Mesenchymal stem cell (in vitro differentiated cells and primary cell): ENCODE measurements at regions not wholly inside any gene's neighbourhood (a gene's known extent, or its start where the extent isn't known, plus 50 kb on each side); places are given as distances from the start of the nearest gene placed in this dataset.
A peak's percentile ranks its signal among the peaks of the same experiment; 100 is the strongest.

ENCODE experiments used
- DNase-seq: peaks from one replicate; pipeline ENCODE4 v3.0.0-alpha.2; 2013
- H2AFZ ChIP-seq: one replicate; pipeline ENCODE4 v1.6.1; 2013; ENCODE audit warnings: low read depth, mild to moderate bottlenecking, control low read depth, inconsistent platforms, low read length, moderate library complexity
- H2AK5ac ChIP-seq: 2 replicates; pipeline ENCODE4 v1.6.1; 2013; ENCODE audit warnings: low read length, moderate library complexity, mild to moderate bottlenecking, inconsistent platforms; ENCODE audit not compliant: severe bottlenecking
- H2BK120ac ChIP-seq: one replicate; pipeline ENCODE4 v1.6.1; 2013; ENCODE audit warnings: low read depth, mild to moderate bottlenecking, inconsistent platforms, low read length, moderate library complexity
- H2BK12ac ChIP-seq, 2 experiments: one replicate each; pipeline ENCODE4 v1.6.1; 2013; ENCODE audit warnings: inconsistent platforms in 2 of 2, low read length in 2 of 2, mild to moderate bottlenecking in 2 of 2, moderate library complexity in 2 of 2, control low read depth in 1 of 2
- H2BK15ac ChIP-seq: one replicate; pipeline ENCODE4 v1.6.1; 2013; ENCODE audit warnings: mild to moderate bottlenecking, low read depth, inconsistent platforms; ENCODE audit not compliant: poor library complexity, severe bottlenecking
- H2BK5ac ChIP-seq: 2 replicates; pipeline ENCODE4 v1.6.1; 2013; ENCODE audit warnings: low read depth, mild to moderate bottlenecking, low read length, control low read depth, inconsistent platforms; ENCODE audit not compliant: poor library complexity, severe bottlenecking
- H3K14ac ChIP-seq, 2 experiments: one replicate each; pipeline ENCODE4 v1.6.1; 2013; ENCODE audit warnings: inconsistent platforms in 2 of 2, low read length in 2 of 2, control low read depth in 1 of 2, mild to moderate bottlenecking in 1 of 2, moderate library complexity in 1 of 2
- H3K18ac ChIP-seq, 2 experiments: one replicate each; pipeline ENCODE4 v1.6.1; 2013; ENCODE audit warnings: inconsistent platforms in 2 of 2, low read length in 2 of 2, control low read depth in 1 of 2, low read depth in 1 of 2, mild to moderate bottlenecking in 1 of 2
- H3K23ac ChIP-seq, 2 experiments: one replicate each; pipeline ENCODE4 v1.6.1; 2013; ENCODE audit warnings: inconsistent platforms in 2 of 2, low read length in 2 of 2, mild to moderate bottlenecking in 2 of 2, moderate library complexity in 2 of 2, control low read depth in 1 of 2
- H3K27ac ChIP-seq: 2 replicates; pipeline ENCODE4 v1.5.1; 2013; ENCODE audit warnings: mild to moderate bottlenecking, moderate library complexity, low read length, control low read depth, inconsistent platforms; ENCODE audit not compliant: poor library complexity, severe bottlenecking
- H3K27me3 ChIP-seq, 2 experiments: 2 replicates each; pipeline versions ENCODE4 v1.6.1 to v1.7.0; 2013; ENCODE audit warnings: low read length in 2 of 2, mild to moderate bottlenecking in 2 of 2, moderate library complexity in 2 of 2, control low read depth in 1 of 2, inconsistent platforms in 1 of 2; ENCODE audit not compliant: control insufficient read depth in 1 of 2, insufficient read depth in 1 of 2
- H3K36me3 ChIP-seq, 2 experiments: 2 replicates each; pipeline versions ENCODE4 v1.6.1 to v1.7.0; 2013; ENCODE audit warnings: low read length in 2 of 2, control low read depth in 1 of 2, inconsistent platforms in 1 of 2, low read depth in 1 of 2, mild to moderate bottlenecking in 1 of 2; ENCODE audit not compliant: insufficient read depth in 2 of 2, control insufficient read depth in 1 of 2
- H3K4ac ChIP-seq, 2 experiments: one replicate each; pipeline ENCODE4 v1.6.1; 2013; ENCODE audit warnings: inconsistent platforms in 2 of 2, low read length in 2 of 2, mild to moderate bottlenecking in 2 of 2, moderate library complexity in 2 of 2, control low read depth in 1 of 2, low read depth in 1 of 2
- H3K4me1 ChIP-seq: 2 replicates; pipeline ENCODE4 v1.6.1; 2013; ENCODE audit warnings: low read depth, low read length, control low read depth; ENCODE audit not compliant: control insufficient read depth, insufficient read depth
- H3K4me2 ChIP-seq: 2 replicates; pipeline ENCODE4 v1.6.1; 2013; ENCODE audit warnings: low read length, mild to moderate bottlenecking, inconsistent platforms; ENCODE audit not compliant: poor library complexity, severe bottlenecking
- H3K4me3 ChIP-seq, 2 experiments: 2 replicates each; pipeline versions ENCODE4 v1.5.1 to v1.7.0; 2013; ENCODE audit warnings: low read length in 2 of 2, mild to moderate bottlenecking in 2 of 2, control low read depth in 1 of 2, low read depth in 1 of 2; ENCODE audit not compliant: insufficient read depth in 1 of 2
- H3K79me1 ChIP-seq: replicated peaks from 2 replicates; pipeline ENCODE4 v1.6.1; 2013; ENCODE audit warnings: mild to moderate bottlenecking, control low read depth, low read length, inconsistent platforms; ENCODE audit not compliant: poor library complexity, severe bottlenecking
- H3K9ac ChIP-seq: 2 replicates; pipeline ENCODE4 v1.7.0; 2013; ENCODE audit warnings: mild to moderate bottlenecking, low read length, moderate library complexity
- H3K9me3 ChIP-seq: 2 replicates; pipeline ENCODE4 v1.7.0; 2013; ENCODE audit warnings: mild to moderate bottlenecking, low read length; ENCODE audit not compliant: control insufficient read depth
- H4K8ac ChIP-seq: one replicate; pipeline ENCODE4 v1.6.1; 2013; ENCODE audit warnings: inconsistent platforms, mild to moderate bottlenecking, low read length, moderate library complexity
- H4K91ac ChIP-seq: one replicate; pipeline ENCODE4 v1.6.1; 2013; ENCODE audit warnings: mild to moderate bottlenecking, low read length, inconsistent platforms
- WGBS: methylation state at CpG from one replicate; pipeline ENCODE4 v1.1.7; 2013; ENCODE audit warnings: mixed read lengths; 5-methylcytosine and 5-hydroxymethylcytosine counted together

DNA sequence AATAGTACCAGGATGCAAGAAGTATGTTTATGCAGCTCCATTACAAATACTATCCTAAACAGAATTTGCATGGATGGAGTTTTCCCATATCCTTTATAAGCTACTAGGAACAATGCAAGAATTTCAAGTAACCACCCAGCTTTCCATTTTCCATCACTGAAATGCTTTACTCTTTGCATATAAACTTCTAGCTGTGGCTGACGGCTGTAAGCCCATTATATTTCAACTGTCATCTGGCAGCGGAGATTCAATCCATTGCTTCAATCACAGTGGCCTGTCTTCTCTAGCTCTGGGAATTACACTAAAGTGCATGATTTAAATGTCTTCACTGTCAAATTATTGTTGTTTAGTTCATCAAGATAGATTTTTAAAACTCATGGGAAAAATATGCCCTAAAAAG lies 64.2 kb upstream of the PAM start:
- Histone ChIP-seq H3K23ac (no peak overlapping the region), H3K4me2 (no peak overlapping the region), H4K8ac (no peak overlapping the region), H2AK5ac (no peak overlapping the region), H3K18ac (no peak overlapping the region), H3K27me3 (no peaks in the 10 kb centered on the region), H2BK12ac (no peak overlapping the region), H2BK15ac (no peak overlapping the region), H3K36me3 (no peaks in the 10 kb centered on the region), H4K91ac (no peak overlapping the region), H3K9ac (no peak overlapping the region), H3K14ac (no peak overlapping the region), H3K4me3 (no peak overlapping the region), H3K4me1 (no peaks in the 10 kb centered on the region), H2AFZ (no peak overlapping the region), H2BK5ac (no peak overlapping the region), H2BK120ac (no peak overlapping the region), H3K9me3 (no peaks in the 10 kb centered on the region), H3K4ac (no peak overlapping the region), H3K27ac (no peak overlapping the region), H3K79me1 (no peaks in the 10 kb centered on the region)
- WGBS: 90% methylated on average over 1 of the region's 2 CpGs
- no peak for DNase-seq

DNA sequence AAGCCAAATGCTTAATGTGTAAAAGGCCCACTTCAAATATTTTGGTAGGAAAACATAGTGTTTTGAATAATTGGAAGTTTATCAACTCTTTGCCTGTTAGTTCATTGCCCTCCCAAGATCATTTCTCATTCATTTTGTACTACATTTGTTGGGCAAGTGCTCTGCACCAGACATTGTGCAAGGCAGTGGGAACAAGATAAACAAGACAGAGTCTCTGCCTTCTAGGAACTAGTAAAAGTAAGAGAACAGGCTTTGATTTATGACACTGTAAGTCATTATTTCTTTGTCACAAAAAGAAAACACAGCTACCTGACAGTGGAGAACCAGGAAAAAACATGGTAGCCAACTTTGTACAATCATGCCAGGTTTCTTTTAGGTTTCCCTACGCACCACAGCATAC lies 63.7 kb upstream of the PAM start:
- no peaks in the 10 kb centered on the region for H3K27me3 ChIP-seq
- WGBS: 86% methylated on average over 1 of the region's 1 CpG
- no peak overlapping the region for H2BK120ac ChIP-seq
- no peak overlapping the region for H4K8ac ChIP-seq
- no peak overlapping the region for H3K4ac ChIP-seq
- H2BK15ac ChIP-seq: no peak overlapping the region
- no peak overlapping the region for H3K4me2 ChIP-seq
- no peak overlapping the region for H3K9ac ChIP-seq
- H3K23ac ChIP-seq: no peak overlapping the region
- H4K91ac ChIP-seq: no peak overlapping the region
- no peak overlapping the region for H3K14ac ChIP-seq
- H3K79me1 ChIP-seq: no peaks in the 10 kb centered on the region
- peak; percentile 36 for DNase-seq
- H3K9me3 ChIP-seq: no peaks in the 10 kb centered on the region
- no peaks in the 10 kb centered on the region for H3K4me1 ChIP-seq
- no peak overlapping the region for H2BK12ac ChIP-seq
- no peak overlapping the region for H2BK5ac ChIP-seq
- no peaks in the 10 kb centered on the region for H3K36me3 ChIP-seq
- H3K4me3 ChIP-seq: no peak overlapping the region
- no peak overlapping the region for H3K18ac ChIP-seq
- no peak overlapping the region for H2AK5ac ChIP-seq
- no peak overlapping the region for H2AFZ ChIP-seq
- H3K27ac ChIP-seq: no peak overlapping the region

DNA sequence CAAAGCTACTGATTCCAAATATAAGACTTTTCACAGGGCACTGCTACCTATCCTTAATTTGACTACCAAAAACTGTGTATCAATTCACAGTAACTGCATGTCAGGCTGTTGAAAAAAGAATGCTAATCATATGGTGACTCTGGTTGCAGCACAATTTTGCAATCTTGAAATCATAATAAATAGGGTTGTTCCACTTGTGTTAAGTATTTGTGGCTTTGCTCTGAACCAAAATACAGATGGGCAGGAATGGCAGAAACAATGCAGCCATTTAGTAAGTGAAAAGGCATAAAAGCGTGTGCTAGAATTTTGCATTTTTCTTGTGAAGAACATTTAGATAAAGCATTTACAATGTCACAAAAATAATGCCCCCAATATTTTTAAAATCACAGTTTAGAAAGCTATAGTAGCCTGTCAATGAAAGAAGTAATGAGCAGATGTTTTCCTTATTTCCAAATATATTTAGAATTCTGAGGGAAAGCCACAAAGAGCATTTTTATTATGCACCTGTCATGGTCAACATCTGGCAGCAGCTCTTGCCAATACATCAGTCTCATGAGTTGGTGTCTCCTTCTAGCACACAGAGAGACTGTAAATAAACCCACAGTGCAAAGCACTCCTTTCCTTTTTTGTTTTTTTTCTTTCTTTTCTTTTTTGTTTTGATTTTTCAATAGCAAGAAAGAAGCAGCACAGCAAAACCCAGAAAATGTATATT lies 54.8 kb upstream of the PAM start:
- no peak overlapping the region for H3K4me3 ChIP-seq
- no peaks in the 10 kb centered on the region for H3K9me3 ChIP-seq
- WGBS: no CpG with 5 or more reads among the region's 1 CpG
- no peak overlapping the region for H2BK12ac ChIP-seq
- no peak overlapping the region for H3K23ac ChIP-seq
- DNase-seq: no peak
- H2BK5ac ChIP-seq: no peak overlapping the region
- no peak overlapping the region for H3K4me2 ChIP-seq
- H2AK5ac ChIP-seq: no peak overlapping the region
- no peak overlapping the region for H4K8ac ChIP-seq
- no peak overlapping the region for H3K18ac ChIP-seq
- H3K27ac ChIP-seq: no peak overlapping the region
- H3K4me1 ChIP-seq: no peaks in the 10 kb centered on the region
- H2BK120ac ChIP-seq: no peak overlapping the region
- H3K14ac ChIP-seq: no peak overlapping the region
- H2BK15ac ChIP-seq: no peak overlapping the region
- no peak overlapping the region for H3K9ac ChIP-seq
- no peak overlapping the region for H4K91ac ChIP-seq
- no peak overlapping the region for H3K4ac ChIP-seq
- H3K79me1 ChIP-seq: no peaks in the 10 kb centered on the region
- no peak overlapping the region for H2AFZ ChIP-seq
- no peaks in the 10 kb centered on the region for H3K36me3 ChIP-seq
- no peaks in the 10 kb centered on the region for H3K27me3 ChIP-seq

DNA sequence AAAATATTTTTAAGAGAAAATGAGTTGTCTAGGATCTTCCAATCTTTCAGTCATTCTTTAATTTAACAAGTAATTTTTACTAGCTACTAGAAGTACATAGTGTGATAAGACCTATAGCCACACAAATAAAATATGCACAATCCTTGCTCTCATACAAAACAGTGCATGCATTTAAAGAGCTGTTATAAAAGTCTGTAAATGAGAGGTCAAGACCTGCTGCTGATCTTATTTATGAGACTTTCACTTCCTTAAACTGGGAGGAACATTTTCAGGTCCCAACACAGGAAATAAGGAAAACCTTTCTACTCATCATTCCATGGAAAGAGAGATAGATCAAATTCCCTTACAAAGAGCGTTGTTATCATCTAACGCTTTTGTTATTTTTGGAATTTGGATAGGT lies 54.2 kb upstream of the PAM start:
- no peak overlapping the region for H2AK5ac ChIP-seq
- no peaks in the 10 kb centered on the region for H3K4me1 ChIP-seq
- no peak overlapping the region for H4K8ac ChIP-seq
- no peak overlapping the region for H3K4me3 ChIP-seq
- no peak overlapping the region for H4K91ac ChIP-seq
- no peak overlapping the region for H3K27ac ChIP-seq
- no peak overlapping the region for H3K9ac ChIP-seq
- H3K79me1 ChIP-seq: no peaks in the 10 kb centered on the region
- H2BK120ac ChIP-seq: no peak overlapping the region
- H3K14ac ChIP-seq: no peak overlapping the region
- no peaks in the 10 kb centered on the region for H3K9me3 ChIP-seq
- H2BK15ac ChIP-seq: no peak overlapping the region
- no peak overlapping the region for H2AFZ ChIP-seq
- no peak overlapping the region for H3K4me2 ChIP-seq
- no peak overlapping the region for H3K4ac ChIP-seq
- no peak for DNase-seq
- H2BK5ac ChIP-seq: no peak overlapping the region
- H3K27me3 ChIP-seq: no peaks in the 10 kb centered on the region
- no peak overlapping the region for H3K18ac ChIP-seq
- H3K36me3 ChIP-seq: no peaks in the 10 kb centered on the region
- WGBS: 53% methylated on average over 2 of the region's 2 CpGs
- H2BK12ac ChIP-seq: no peak overlapping the region
- H3K23ac ChIP-seq: no peak overlapping the region
